IPS-11a (cell line): ENCODE measurements at regions not wholly inside any gene's neighbourhood (a gene's known extent, or its start where the extent isn't known, plus 50 kb on each side); places are given as distances from the start of the nearest gene placed in this dataset.

Source experiments
- H3K4me3 ChIP-seq: one replicate; pipeline ENCODE4 v1.5.1; 2013; ENCODE audit warnings: low read depth, low read length, control low read depth

- H3K4me3 ChIP-seq: no peak overlapping the region
Observed at GRCh38 chr9:71384343-71384742, 262.9 kb upstream of the TRPM3 start.

DNA sequence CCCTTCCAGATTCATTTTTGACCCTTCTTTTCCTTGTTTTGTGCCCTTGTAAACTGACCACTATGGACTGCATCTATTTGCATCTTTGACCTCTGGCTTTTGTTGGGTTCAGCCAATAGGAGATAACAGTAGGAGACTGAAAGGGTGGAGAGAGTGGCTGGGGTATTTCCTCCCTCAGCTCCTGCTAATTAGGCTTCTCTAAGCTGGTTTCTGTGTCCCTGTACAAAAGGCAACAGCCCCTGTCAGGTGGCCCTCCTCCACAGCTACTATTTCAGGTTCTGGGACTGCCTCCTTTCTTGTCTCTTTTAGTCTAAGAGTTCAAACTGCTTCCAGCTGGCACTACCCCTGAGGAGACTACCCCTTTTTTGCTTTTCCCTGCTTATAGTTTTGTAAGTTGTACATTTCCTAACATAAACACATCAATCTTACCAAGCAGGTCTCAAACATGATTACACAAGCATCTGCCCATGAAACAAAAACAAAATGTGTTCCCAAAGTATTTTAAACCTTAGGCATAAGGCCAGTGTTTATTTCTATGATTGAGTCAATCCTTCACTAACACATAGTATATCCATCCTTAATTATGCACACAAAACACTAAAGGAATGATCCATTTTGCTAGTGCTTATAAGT, 262.0 kb upstream of the TRPM3 start:
- no peak overlapping the region for H3K4me3 ChIP-seq

- no peak overlapping the region for H3K4me3 ChIP-seq
Observed at GRCh38 chr9:71368157-71368556, 246.7 kb upstream of the TRPM3 start.

GRCh38 chr9:71364186-71364955, 242.9 kb upstream of the TRPM3 start:
- no peak overlapping the region for H3K4me3 ChIP-seq

DNA sequence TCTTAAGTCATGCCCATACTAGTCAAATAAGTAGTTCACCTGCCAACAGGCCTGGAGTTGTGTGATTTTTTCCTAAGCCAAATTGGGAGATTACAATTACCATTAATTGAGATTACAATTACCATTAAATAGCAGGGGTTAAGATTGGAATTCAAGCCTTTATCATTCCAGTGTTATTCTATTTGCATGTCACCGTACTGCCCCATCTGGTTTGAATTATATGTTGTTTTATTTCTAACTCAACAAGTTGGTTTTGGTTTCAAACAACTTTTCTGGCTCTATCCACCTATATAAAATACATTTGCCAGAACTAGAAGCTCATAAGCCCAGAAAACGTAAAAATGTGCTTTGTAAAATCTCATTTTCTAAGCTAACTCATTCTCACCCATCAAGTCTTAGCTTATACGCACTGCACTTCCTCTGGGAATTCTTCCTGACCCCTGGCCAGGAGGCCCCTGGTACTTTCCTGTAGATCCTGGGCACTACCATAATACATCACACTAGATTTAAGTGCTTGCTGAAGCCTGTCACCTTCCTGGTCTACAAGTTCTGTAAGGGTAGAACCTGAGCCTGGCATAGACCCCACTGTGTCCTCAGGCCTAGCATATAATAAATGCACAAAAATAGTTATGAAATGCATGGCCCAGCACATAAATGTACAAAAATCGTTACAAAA, 242.0 kb upstream of the TRPM3 start:
- H3K4me3 ChIP-seq: no peak overlapping the region

DNA sequence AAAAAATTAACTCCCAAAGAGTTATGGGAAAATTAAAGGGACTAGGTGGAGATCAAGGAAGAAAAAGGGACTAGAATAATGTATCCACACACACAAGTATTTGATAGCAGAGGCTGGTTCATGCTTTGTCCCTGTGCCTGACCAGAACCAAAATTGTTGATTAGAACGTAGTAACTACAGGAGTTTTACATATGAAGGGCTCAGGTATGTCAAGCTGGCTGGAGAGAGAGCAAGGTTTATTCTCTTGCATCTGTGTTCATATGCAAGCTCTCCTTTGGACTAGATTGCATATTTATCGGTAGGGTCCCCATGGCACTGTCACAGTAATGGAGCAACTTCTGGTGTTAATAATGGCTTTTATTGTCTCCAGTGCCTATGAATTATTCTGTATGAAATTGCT, 239.9 kb upstream of the TRPM3 start:
- H3K4me3 ChIP-seq: no peak overlapping the region

DNA sequence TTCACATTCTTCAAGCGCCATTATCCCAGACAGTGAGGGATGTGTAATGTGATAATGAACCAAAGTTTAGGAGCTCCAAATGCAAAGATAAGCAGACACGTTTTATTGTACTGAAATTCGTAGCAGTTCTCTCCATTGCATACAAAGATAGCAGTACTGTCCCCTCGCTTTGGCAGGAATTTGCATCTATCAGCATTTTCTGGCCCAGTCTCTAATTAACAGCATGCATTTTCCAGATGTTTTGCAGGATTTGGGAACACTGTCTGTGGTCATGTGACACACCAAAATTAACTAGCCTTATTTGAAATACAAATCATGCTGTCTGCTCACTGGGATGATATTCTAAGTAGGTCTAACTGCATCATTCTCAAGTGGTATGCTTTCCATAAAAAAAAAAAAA, 235.9 kb upstream of the TRPM3 start:
- no peak overlapping the region for H3K4me3 ChIP-seq

DNA sequence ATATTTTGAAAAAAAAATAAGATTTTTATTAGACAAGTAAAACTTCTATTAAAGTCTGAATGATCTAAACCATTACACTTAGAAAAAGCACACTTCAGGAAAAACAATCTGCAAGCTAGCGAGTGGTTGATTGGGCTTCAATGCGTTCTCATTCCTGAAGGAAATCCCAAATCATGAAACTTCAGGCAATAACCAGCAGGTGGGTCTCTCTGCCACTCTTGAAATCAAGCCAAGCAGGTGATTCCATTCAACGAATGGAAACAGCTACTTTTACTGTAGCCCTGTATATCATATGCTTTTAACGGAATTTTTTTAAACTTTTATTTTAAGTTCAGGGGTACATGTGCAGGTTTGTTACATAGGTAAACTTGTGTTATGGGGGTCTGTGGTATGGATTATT, 234.5 kb upstream of the TRPM3 start:
- H3K4me3 ChIP-seq: no peak overlapping the region

DNA sequence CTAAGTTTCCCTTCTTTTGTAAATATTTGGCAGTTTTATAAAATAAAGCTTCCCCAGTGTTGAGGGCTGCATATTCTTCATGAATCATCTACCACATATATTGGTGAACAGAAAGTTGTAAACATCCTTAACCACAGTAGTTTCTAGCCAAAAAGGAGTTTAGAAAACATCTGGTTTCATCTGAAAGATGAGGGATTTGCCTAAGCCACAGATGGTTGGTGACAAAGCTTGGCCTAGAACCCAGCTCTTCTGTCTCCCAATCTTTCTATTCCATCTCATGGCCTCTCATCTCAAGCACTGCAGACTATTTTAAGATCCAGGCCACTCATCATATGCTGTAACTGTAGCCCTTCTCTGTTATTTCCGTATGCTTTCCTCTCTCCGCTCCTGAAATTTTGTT, 232.3 kb upstream of the TRPM3 start:
- H3K4me3 ChIP-seq: no peak overlapping the region

- no peak overlapping the region for H3K4me3 ChIP-seq
Observed at GRCh38 chr9:71352837-71353236, 231.4 kb upstream of the TRPM3 start.

DNA sequence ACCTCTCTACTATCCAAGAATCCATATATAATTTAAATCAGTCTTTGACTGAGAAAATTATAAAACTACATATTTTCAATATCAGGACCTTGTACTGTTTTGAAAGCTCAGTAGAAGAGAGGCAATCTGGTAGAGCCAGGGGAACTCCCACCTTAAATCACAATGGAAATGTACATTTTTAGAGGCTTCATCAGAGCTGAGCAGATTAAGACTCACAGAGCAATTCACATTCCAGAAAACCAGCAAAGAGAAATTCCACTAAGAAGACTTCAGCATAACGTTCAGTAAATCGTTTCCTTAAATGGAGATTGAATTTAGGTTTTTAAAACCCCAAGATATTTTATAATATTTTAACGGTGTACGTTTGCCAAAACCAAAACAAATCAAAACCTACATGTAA, 227.8 kb upstream of the TRPM3 start:
- H3K4me3 ChIP-seq: no peak overlapping the region

DNA sequence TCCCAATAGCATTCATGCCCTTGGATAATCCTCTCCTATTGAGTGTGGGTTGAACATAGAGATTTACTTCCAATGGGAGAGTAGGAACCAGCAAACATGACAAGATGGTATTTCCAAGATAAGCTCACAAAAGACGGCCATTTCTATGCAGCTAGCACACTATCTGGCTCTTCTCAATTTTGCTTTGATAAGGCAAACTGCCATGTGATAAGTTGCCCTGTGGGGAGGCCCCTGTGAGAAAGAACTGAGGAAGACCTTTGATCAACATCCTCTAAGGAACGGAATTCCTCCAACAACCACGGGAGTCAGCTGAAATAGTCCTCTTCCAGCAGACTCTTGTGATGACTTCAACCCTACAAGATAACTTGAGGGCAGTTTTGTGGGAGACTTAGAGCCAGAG, 211.9 kb upstream of the TRPM3 start:
- H3K4me3 ChIP-seq: no peak overlapping the region

DNA sequence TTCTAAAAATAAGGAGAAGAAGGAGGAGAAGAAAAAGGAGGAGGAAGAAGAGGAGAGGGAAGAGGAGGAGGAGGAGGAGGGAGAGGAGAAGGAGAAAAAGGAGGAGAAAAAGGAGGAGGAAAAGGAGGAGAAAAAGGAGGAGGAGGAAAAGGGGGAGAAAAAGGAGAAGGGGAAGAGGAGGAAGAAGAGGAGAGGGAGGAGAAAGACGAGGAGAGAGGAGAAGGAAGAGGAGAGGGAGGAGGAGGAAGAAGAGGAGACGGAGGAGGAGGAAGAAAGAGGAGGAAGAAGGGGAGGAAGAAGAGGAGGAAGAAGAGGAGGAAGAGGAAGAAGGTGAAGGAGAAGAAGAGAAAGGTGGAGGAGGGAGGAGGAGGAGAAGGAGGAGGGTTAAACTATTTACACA, 210.2 kb upstream of the TRPM3 start:
- no peak overlapping the region for H3K4me3 ChIP-seq

- no peak overlapping the region for H3K4me3 ChIP-seq
Observed at GRCh38 chr9:71329873-71330272, 208.5 kb upstream of the TRPM3 start.

DNA sequence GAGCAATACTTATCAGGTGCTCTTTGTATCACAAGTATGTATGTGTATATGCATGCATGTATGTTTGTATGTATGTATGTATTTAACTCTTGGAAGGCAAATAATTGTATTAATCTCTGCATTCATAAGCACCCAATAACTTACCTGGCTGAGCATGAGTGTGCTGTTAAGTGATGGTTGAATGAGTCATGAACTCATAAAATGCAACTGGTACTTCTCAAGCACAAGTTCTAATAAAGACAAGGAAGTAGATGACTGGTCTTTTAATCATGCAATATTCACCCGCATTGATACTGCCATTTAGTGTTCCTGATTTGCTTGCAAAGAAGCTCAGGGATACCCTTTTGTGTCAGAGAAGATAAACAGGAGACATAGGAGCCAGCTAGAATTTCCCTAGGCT, 204.9 kb upstream of the TRPM3 start:
- no peak overlapping the region for H3K4me3 ChIP-seq

GRCh38 chr9:71323357-71323756, 201.9 kb upstream of the TRPM3 start:
- no peak overlapping the region for H3K4me3 ChIP-seq

DNA sequence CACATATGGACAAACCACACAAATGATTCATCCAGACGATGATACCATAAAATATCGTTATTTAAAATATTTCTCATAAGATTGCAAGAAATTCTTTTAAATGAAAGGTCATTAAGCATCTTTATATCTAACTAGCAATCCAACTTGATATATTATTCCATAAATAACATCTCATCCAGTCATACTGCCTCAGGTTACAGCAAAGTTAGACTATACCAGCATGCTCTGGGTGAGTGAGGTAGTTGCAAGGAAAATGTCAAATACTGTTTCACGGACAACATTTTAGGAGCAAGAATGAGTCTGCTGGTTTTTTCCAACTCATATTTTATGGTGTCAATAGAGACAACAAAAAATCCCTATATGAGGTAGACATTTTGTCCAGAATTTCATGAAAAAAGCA, 200.9 kb upstream of the TRPM3 start:
- no peak overlapping the region for H3K4me3 ChIP-seq

DNA sequence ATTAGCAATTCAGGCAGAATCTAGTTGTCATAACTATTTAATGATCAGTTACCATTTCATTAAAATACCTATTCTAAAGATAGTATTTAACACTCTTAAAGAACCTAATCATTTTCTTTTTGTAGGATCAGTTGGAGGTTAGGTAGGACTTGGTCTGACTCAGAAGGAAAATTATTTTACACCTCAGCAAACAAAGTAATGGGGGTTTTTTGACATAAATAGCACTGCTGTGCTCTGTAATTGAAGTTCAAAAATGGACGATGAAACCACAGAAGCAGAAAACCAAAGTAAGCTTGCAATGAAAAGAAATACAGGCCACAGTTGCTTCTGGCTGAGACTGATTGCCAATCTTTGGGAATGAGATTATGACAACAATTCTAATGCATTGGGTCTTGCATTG, 187.0 kb upstream of the TRPM3 start:
- no peak overlapping the region for H3K4me3 ChIP-seq

DNA sequence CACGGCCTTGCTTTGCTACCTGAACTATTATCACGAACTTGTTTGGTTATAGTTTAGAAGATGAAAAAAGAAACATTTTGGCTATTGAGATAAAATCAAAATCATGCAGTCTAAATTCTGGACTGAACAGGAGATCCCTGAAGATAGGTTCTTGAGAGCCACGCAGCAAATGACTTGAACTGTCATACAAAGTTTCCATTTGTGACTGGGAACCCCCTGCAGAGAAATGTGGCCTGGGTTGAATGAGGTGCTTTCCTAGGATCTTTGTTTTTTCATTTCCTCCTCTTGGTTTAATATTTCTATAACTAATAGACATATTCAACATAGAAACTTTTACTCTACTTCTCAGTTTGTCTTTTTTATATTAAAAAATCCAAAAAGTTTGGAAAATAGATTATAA, 184.7 kb upstream of the TRPM3 start:
- no peak overlapping the region for H3K4me3 ChIP-seq

- no peak overlapping the region for H3K4me3 ChIP-seq
Observed at GRCh38 chr9:71303351-71303750, 181.9 kb upstream of the TRPM3 start.

GRCh38 chr9:71302776-71303175, 181.4 kb upstream of the TRPM3 start:
- no peak overlapping the region for H3K4me3 ChIP-seq

DNA sequence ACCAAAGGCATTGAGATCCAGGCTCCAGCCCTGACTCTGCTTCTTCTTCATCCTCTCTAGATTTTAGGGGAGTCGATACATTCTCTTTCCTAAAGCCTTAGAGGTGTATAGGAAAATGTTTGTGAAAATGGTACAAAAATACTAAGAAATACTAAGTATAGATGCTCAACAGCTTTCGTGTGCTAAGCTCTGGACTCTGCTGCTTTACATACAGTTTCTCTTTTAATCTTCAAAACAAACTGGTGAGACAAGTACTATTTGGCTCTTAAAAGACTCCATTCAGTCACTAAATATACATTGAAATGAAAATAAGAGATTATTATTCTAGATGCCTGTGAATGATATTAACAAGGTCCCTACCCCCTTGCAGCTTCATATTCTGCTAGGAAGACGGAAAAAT, 174.5 kb upstream of the TRPM3 start:
- no peak overlapping the region for H3K4me3 ChIP-seq
